Prostate gland (tissue), 2 donors: ENCODE measurements at regions not wholly inside any gene's neighbourhood (a gene's known extent, or its start where the extent isn't known, plus 50 kb on each side); places are given as distances from the start of the nearest gene placed in this dataset.
"Not testable (repeated sequence)": the region's sequence is repeated elsewhere in the genome, so short reads cannot be mapped to it uniquely, and the experiment has no call there.

Experiments
- DNase-seq: peaks from one replicate; pipeline ENCODE4 v3.0.0-alpha.2; 2019; ENCODE audit warnings: low spot score
- H3K27ac ChIP-seq, 2 donors: fragments of 200-600 bp; sonication (generic); 2 replicates each; pipeline ENCODE4 v1.5.1; 2017 to 2019
- H3K27me3 ChIP-seq: fragments of 200-600 bp; sonication (generic); replicated peaks from 2 replicates; pipeline ENCODE4 v1.5.1; 2019; ENCODE audit not compliant: insufficient read depth
- H3K36me3 ChIP-seq, 2 donors: fragments of 200-600 bp; sonication (generic); 1 replicate in 1 of 2; 2 replicates in 1 of 2; pipeline versions ENCODE4 v1.5.1 to v1.8.1; 2017 to 2019
- H3K4me1 ChIP-seq: fragments of 200-600 bp; sonication (generic); replicated peaks from 2 replicates; pipeline ENCODE4 v1.5.1; 2019
- H3K4me3 ChIP-seq, 2 donors: fragments of 200-600 bp; sonication (generic); 2 replicates each; pipeline ENCODE4 v1.5.1; 2017 to 2019
- H3K9me3 ChIP-seq: fragments of 200-600 bp; sonication (generic); 2 replicates; pipeline ENCODE4 v1.5.1; 2017
- WGBS: methylation state at CpG from one replicate; pipeline ENCODE4 v1.1.5; 2018; 5-methylcytosine and 5-hydroxymethylcytosine counted together
- intact Hi-C: fragments of 100-400 bp; cut with DNase I; formaldehyde crosslinking; loops from one replicate; pipeline ENCODE4 v1.14.2; 2022

DNA sequence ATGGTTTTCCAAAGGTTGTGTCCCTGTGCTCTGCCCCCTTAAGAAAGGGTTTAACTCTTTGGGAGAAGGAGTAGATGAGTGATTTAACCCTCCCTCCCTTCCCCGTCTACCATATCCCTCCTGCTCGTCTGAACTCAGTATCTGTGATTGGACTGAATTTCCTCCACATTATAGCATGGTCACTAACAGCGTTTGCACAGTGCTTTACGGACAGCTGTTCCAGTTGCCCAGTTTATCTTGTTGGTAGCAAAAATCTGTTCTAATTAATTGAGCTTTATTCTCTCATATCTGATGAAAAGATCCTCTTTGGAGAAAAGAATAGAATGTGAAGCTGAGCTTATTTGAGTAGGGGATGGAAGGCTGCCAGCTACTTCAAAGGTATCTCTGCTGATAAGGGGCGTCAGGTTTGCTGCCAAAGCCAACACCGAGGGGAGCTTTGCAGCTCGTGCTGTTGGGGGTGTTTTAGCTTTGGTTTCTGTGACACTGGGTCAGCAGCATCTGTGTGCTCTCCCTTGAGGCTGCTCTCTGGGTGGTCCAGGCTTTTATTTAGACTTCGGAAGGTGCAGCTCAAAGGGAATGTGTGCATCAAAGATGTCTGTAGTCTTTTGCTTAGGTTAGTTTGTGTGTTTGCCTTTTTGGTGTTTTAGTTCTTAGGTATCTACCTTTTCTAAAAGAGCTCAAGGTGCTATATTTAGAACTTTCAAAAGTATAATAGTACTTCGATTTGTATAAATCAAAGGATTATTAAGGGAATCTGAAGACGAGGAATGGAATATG lies 118.8 kb upstream of the IKBKE start:
- H3K27me3 ChIP-seq, H3K9me3 ChIP-seq, DNase-seq, intact Hi-C loops, H3K27ac ChIP-seq, H3K4me3 ChIP-seq, H3K36me3 ChIP-seq, H3K4me1 ChIP-seq: not testable (repeated sequence)
- 86% methylated on average over 3 of the region's 10 CpGs for WGBS

DNA sequence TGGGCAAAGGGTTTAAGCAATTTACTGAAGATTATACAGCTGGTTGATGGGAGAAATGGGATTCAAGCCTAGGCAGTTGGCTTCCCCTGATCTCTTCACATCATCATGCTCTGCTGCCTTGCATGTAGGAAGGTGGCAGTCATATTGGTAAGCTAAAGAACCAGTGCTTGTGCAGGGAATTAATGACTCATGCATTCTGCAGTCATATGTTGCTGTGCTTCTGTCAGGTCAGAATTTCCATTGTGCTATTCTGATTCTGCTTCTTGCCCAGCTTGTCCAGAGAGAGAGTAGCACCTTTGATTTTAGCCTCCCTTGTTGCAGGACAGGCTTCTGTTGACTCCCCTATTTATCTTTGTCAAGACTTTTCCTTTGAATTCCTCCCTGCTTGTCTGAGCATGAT lies 114.0 kb upstream of the IKBKE start:
- intact Hi-C loops, H3K9me3 ChIP-seq, H3K4me1 ChIP-seq, DNase-seq, H3K36me3 ChIP-seq, H3K27ac ChIP-seq, H3K27me3 ChIP-seq, H3K4me3 ChIP-seq: not testable (repeated sequence)

DNA sequence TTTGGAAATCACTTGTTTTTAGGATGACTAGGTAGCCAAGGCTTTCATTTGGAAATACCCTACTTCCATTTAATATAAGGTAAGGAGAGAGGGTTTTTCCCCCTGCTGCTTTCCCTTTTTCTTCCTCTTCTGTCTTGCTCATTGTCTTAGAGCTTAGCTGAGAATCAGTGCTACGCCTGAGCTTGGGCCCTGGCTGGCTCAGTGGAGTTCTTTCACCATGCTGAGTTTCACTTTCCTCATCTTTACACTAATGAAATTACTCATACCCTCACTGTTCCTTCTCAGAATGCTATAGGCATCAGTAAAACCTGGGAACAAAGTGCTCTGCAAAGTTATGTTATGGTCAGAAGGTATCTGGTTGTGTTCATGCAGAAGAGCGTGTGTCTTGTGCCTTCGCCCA lies 112.3 kb upstream of the IKBKE start:
- H3K4me3 ChIP-seq, DNase-seq, H3K4me1 ChIP-seq, H3K27ac ChIP-seq, H3K27me3 ChIP-seq, intact Hi-C loops, H3K9me3 ChIP-seq, H3K36me3 ChIP-seq: not testable (repeated sequence)
- WGBS: 90% methylated on average over 2 of the region's 3 CpGs

DNA sequence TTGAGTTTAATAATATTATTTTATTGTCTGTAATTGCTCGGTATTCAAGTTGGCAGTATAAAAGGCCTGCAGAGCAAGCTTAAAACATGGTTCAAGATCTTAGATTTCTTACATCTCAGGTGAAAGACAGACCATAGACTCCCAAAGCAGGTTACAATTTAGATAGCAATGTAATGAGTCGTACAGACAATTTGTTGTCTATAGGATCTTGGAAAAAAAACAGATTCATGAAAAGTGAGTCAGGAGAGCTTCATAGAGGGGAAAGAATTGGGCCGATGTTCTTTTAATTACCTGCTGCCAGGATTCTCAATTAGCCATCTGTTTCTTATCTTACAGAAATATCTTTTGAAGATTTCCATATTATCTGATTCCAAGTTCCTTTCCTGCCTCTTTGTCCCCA lies 111.5 kb upstream of the IKBKE start:
- H3K4me1 ChIP-seq, H3K9me3 ChIP-seq, H3K27me3 ChIP-seq, DNase-seq, intact Hi-C loops, H3K27ac ChIP-seq, H3K4me3 ChIP-seq, H3K36me3 ChIP-seq: not testable (repeated sequence)
- 86% methylated on average over 2 of the region's 3 CpGs for WGBS

DNA sequence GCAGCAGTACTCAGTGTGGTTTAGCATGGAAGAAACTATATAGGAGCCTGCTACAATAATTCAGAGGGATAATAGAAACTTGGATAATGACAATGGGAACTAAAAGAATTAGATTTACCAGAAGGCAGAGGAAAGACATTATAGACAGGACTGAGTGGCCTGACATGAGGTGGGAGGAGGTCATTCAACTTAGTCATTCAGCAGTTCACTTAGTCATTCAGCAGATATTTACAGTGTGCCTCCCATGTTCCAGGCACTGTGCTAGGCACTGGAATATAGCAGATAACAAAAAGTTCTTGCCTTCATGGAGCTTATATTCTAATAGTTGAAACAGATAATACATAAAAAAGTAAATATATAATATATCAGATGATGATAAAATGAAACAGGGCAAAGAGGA lies 110.9 kb upstream of the IKBKE start:
- H3K36me3 ChIP-seq, H3K4me3 ChIP-seq, H3K27ac ChIP-seq, H3K4me1 ChIP-seq, H3K27me3 ChIP-seq, DNase-seq, intact Hi-C loops, H3K9me3 ChIP-seq: not testable (repeated sequence)

DNA sequence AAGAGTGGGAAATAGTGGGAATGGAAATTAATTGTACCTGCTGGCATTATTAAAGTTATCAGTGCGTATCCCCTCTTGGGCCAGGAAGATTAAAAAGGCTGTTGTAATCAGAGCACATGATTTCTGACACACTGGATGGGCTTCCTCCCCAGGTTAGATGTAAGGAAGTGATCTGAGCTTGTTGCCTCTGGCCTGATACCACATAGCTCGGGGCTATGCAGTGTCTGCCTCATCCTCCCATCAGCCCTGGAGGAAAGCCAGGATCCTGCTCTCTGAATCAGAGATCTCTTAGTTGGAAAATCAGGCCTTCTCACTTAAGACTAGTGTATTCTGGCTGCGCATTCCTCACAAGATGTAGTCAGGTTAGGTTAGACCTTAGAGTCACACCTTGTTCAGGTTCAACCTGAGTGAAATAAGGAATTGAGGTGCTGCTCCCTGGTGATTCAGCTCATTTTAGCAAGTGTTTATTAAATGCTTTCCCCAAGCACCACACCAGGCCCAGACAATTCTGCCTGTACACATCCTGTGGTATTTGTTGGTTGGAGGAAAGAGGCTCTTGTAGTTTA lies 108.2 kb upstream of the IKBKE start:
- intact Hi-C loops, H3K4me3 ChIP-seq, H3K9me3 ChIP-seq, DNase-seq, H3K27me3 ChIP-seq, H3K27ac ChIP-seq, H3K4me1 ChIP-seq, H3K36me3 ChIP-seq: not testable (repeated sequence)
- no CpG with 5 or more reads among the region's 3 CpGs for WGBS

DNA sequence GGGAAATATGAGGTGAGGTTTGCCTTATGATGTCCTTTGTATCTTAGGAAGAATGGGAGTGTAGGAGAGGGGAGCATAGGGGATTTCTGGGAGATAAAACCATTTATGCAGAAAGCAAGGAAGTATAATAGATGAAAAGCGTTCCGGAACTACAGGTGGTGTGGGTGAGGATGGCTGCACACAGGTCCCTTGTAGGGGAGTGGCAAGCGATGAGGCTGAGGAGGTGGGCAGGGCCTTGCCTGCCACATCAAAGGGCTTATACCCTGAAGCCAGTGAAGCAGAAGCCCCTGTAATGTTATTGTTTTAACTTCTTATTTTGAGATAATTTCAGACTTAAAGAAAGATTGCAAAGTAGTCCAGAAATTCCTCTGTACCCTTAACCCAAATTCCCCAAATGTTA lies 107.3 kb upstream of the IKBKE start:
- H3K36me3 ChIP-seq, H3K4me3 ChIP-seq, H3K9me3 ChIP-seq, H3K27me3 ChIP-seq, DNase-seq, intact Hi-C loops, H3K4me1 ChIP-seq, H3K27ac ChIP-seq: not testable (repeated sequence)
- 96% methylated on average over 3 of the region's 3 CpGs for WGBS

DNA sequence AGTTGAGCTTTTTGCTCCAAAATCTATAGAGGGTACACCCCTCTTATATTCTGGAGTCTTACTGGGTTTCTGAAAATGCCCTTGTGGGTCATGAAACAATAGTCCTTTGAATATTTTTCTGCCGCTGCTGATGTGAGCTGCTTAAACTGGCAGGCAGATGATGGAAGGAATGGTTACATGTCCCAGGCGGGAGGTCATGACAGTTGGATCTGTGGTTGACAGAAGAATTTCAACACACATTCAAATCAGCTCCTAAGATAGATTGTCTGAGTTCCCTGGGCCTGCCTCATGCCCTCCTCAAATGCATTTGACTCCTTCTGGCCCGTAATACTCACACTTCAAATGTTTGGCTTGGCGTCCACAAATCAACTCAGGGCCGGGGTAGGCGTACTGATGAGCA lies 105.0 kb upstream of the IKBKE start:
- H3K9me3 ChIP-seq, intact Hi-C loops, H3K4me1 ChIP-seq, H3K36me3 ChIP-seq, DNase-seq, H3K27me3 ChIP-seq, H3K27ac ChIP-seq, H3K4me3 ChIP-seq: not testable (repeated sequence)
- WGBS: 74% methylated on average over 2 of the region's 6 CpGs

DNA sequence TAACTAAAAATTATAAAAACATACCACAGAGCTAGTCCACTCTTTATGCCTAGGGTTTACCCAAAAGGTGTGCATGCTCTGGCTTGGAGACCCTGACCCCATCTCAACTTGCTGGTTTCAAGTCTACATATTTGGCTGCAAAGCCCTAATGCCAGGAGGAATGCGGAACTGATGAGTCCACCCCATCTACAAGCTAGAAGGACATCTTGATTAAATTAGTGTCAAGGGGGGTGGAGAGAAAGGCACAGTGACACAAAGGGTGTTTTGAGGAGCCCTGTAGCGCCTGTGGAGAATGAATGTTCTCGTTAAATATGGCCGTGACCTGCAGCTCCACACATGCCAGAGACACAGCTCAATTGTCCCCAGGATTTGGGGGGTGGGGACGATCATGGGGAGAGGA lies 104.1 kb upstream of the IKBKE start:
- intact Hi-C loops, H3K4me1 ChIP-seq, H3K9me3 ChIP-seq, H3K27ac ChIP-seq, H3K36me3 ChIP-seq, DNase-seq, H3K27me3 ChIP-seq, H3K4me3 ChIP-seq: not testable (repeated sequence)
- WGBS: 90% methylated on average over 4 of the region's 5 CpGs

DNA sequence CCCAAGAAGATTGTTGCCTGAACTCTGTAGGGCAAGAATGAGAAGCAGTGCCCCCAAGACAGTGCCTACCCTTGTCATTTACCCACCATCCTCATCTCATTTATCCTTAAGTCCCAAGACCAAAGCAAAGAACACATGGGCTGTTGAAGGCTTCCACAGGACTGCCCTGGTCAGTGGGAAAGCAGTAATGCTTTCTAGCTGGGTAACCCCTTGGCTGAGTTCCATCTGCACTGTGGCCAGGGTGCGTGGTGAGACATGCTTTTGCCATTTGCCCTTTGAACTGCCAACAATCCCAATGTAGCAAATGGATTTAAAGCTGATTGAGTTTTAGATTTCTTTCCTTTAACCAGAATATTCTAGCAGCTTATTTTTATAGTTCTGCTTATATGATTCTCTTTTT lies 103.5 kb upstream of the IKBKE start:
- H3K4me3 ChIP-seq, H3K4me1 ChIP-seq, H3K36me3 ChIP-seq, H3K27me3 ChIP-seq, H3K27ac ChIP-seq, intact Hi-C loops, DNase-seq, H3K9me3 ChIP-seq: not testable (repeated sequence)
- WGBS: no CpG with 5 or more reads among the region's 1 CpG

DNA sequence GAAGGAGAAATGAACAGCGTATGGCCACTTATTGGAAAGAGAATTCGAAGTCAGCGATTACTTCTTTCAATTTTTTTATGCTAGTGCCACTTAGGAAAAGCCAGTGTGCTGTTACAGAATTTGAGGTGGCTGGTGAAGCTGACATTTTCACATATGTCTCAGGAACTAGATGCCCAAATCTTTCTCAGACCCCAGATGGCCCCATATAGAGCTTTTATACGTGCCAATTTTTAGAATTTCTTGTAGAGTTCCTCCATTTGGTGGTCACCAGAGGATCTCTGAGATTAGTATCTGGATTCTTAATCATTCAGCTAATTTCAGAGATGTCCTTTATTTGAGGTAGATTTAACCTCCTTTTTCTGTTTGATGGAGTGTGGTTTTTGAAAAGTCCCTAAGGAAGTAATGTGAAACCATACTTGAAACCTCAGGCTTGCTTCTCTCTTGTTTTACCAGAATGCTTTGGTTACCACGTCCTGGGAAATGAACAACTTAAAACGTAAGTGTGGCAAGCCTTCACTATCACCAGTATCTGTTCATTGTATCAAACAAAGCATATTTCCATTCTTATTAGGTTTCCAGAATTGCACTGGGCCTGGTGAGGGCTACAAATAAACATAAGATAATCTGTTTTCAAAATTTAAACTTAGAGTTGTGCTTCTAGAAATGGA lies 102.2 kb upstream of the IKBKE start:
- intact Hi-C loops, DNase-seq, H3K4me1 ChIP-seq, H3K27ac ChIP-seq, H3K9me3 ChIP-seq, H3K27me3 ChIP-seq, H3K4me3 ChIP-seq, H3K36me3 ChIP-seq: not testable (repeated sequence)
- WGBS: no CpG with 5 or more reads among the region's 6 CpGs

DNA sequence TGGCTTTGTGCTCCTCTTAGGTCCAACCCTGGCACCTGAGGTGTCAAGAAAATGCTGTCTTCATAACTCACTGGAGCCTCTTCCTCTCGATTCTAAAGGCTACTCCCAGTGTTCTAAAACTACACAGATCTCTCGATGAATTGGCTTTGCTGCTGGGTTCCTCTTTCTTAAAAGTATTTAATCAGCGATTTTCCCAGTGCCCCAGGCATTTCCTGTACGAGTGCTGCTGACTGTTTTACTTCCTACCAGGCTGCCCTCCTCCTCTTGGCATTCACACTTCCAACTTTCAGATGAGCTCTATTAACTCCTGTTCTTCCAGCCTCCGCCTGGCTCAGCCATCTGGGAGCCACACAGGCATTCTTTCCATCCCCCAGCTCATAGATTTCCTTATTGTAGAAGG lies 95.6 kb upstream of the IKBKE start:
- H3K9me3 ChIP-seq, H3K4me3 ChIP-seq, intact Hi-C loops, H3K27ac ChIP-seq, DNase-seq, H3K27me3 ChIP-seq, H3K4me1 ChIP-seq, H3K36me3 ChIP-seq: not testable (repeated sequence)
- no CpG with 5 or more reads among the region's 5 CpGs for WGBS

DNA sequence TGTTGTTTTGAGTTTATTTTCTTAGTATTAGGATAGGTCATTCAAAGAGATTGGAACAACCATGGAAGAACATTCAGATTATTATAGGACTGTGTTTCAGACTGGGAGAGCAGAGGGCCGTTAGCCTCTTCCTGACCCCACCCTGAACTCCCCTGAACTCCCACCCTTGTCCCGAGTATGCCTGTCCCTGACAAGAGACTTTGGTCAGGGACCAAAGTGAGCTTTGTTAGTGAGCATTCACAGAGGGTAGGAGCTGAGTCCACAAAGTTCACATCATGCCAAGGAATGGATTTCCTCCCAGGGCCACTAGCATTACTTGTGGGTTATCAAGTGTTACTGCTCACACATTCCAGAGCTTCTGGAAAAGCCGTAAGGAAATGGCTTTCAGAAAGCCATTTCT lies 94.7 kb upstream of the IKBKE start:
- H3K4me3 ChIP-seq, intact Hi-C loops, H3K4me1 ChIP-seq, H3K27ac ChIP-seq, H3K36me3 ChIP-seq, H3K27me3 ChIP-seq, DNase-seq, H3K9me3 ChIP-seq: not testable (repeated sequence)
- 63% methylated on average over 2 of the region's 3 CpGs for WGBS
